OCI-LY1 (cell line): ENCODE measurements at regions not wholly inside any gene's neighbourhood (a gene's known extent, or its start where the extent isn't known, plus 50 kb on each side); places are given as distances from the start of the nearest gene placed in this dataset.

Experiments used
- CTCF ChIP-seq: fragments of 200-600 bp; sonication (generic), shearing (Covaris generic); IDR thresholded peaks from 2 replicates; pipeline ENCODE4 v1.5.1; 2017; ENCODE audit warnings: mild to moderate bottlenecking, antibody characterized with exemption, low read length, moderate library complexity, mixed read lengths
- EZH2 ChIP-seq: fragments of 200-600 bp; sonication (generic), shearing (Covaris generic); IDR thresholded peaks from 2 replicates; pipeline ENCODE4 v1.8.0; 2017; ENCODE audit warnings: borderline replicate concordance, mixed run types, mild to moderate bottlenecking, antibody characterized with exemption, low read length, moderate library complexity, mixed read lengths

DNA sequence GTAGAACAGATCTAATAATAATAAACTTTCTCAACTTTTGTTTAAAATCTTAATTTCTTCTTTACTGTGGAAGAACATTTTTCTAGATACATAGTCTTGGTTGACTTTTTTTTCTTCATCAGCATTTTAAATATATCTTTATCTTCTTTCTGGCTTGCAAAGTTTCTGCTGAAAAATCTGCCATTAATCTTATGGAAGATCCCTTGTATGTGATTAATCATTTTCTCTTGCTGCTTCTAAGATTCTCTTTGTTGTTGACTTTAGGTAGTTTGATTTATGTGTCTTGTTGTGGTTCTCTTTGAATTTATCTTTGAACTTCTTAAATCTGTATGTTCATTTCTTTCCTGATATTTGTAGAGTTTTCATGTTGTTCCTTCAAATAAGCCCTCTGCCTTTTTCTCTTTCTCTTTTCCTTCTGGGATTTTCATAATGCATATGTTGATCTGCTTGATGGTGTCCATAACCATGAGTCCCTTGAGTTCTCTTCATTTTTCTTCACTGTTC, 657.6 kb upstream of the CXADR start:
- no peak for TF ChIP-seq CTCF
- no peak for TF ChIP-seq EZH2
